GM19397 (cell line): ENCODE measurements at regions not wholly inside any gene's neighbourhood (a gene's known extent, or its start where the extent isn't known, plus 50 kb on each side); places are given as distances from the start of the nearest gene placed in this dataset.

Source experiments
- ATAC-seq: cut with Tn5 transposase; IDR thresholded peaks from one replicate; pipeline ENCODE4 v1.9.1; 2021; ENCODE audit warnings: mild to moderate bottlenecking, moderate library complexity; ENCODE audit not compliant: unreplicated experiment

GRCh38 chr16:5480431-5481195 is 383.0 kb upstream of the EEF2KMT start:
- no peak for ATAC-seq

GRCh38 chr16:5479926-5480325 is 382.3 kb upstream of the EEF2KMT start:
- ATAC-seq = no peak

GRCh38 chr16:5478036-5478435 is 380.4 kb upstream of the EEF2KMT start:
- ATAC-seq = no peak

GRCh38 chr16:5477251-5477650 is 379.7 kb upstream of the EEF2KMT start:
- ATAC-seq = no peak

GRCh38 chr16:5472552-5472951 is 375.0 kb upstream of the EEF2KMT start:
- no peak for ATAC-seq

- no peak for ATAC-seq
These were observed 370.9 kb upstream of the EEF2KMT start for GRCh38 chr16:5468488-5468887.

- ATAC-seq = no peak
These were observed 370.0 kb upstream of the EEF2KMT start for GRCh38 chr16:5467552-5467951.

GRCh38 chr16:5466551-5466950 is 369.0 kb upstream of the EEF2KMT start:
- no peak for ATAC-seq

- ATAC-seq = no peak
These were observed 368.1 kb upstream of the EEF2KMT start for GRCh38 chr16:5465714-5466113.

- no peak for ATAC-seq
These were observed 366.2 kb upstream of the EEF2KMT start for GRCh38 chr16:5463820-5464219.

- no peak for ATAC-seq
These were observed 364.0 kb upstream of the EEF2KMT start for GRCh38 chr16:5461574-5461973.

- no peak for ATAC-seq
These were observed 363.5 kb upstream of the EEF2KMT start for GRCh38 chr16:5461141-5461540.

GRCh38 chr16:5460701-5461100 is 363.1 kb upstream of the EEF2KMT start:
- ATAC-seq = no peak

- ATAC-seq = no peak
These were observed 362.3 kb upstream of the EEF2KMT start for GRCh38 chr16:5459863-5460262.

GRCh38 chr16:5455110-5455509 is 357.5 kb upstream of the EEF2KMT start:
- ATAC-seq = no peak

GRCh38 chr16:5454349-5454748 is 356.8 kb upstream of the EEF2KMT start:
- ATAC-seq = no peak

- ATAC-seq = no peak
These were observed 354.0 kb upstream of the EEF2KMT start for GRCh38 chr16:5451641-5452040.

- ATAC-seq = no peak
These were observed 353.0 kb upstream of the EEF2KMT start for GRCh38 chr16:5450409-5451104.

GRCh38 chr16:5449901-5450300 is 352.3 kb upstream of the EEF2KMT start:
- ATAC-seq = no peak

- no peak for ATAC-seq
These were observed 351.2 kb upstream of the EEF2KMT start for GRCh38 chr16:5448798-5449197.

- ATAC-seq = no peak
These were observed 350.1 kb upstream of the EEF2KMT start for GRCh38 chr16:5447734-5448133.

- ATAC-seq = no peak
These were observed 349.1 kb upstream of the EEF2KMT start for GRCh38 chr16:5446623-5447240.
